ENCODE measurements at regions not wholly inside any gene's neighbourhood (a gene's known extent, or its start where the extent isn't known, plus 50 kb on each side); places are given as distances from the start of the nearest gene placed in this dataset.

DNA sequence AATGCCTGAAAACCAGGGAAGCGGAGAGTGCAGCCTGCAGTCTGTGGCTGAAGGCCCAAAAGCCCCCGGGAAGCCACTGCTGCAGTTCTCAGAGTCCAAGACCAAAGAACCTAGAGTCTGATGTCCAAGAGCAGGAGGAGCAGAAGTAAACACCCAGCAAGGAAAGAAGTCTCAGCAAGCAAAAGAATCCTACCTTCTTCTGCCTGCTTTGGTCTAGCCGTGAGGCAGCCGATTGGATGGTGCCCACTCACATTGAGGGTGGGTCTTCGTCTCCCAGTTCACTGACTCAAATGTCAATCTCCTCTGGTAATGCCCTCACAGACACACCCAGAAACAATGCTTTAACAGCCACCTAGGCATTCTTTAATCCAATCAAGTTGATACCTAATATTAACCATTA is 217.5 kb downstream of the PLA2G4A start (continued):
- TF ChIP-seq TSHZ2 (CRISPR knock-in tag; IDR thresholded peaks at IDR 0.05) (no peak), ZNF8 (CRISPR knock-in tag; IDR thresholded peaks at IDR 0.05) (no peak), BACH2 (CRISPR knock-in tag; IDR thresholded peaks at IDR 0.05; ENCODE audit: borderline replicate concordance) (no peak)

- no peak for TF ChIP-seq ESRRG (CRISPR knock-in tag; IDR thresholded peaks at IDR 0.05)
- TF ChIP-seq ZC3H10 (CRISPR knock-in tag; IDR thresholded peaks at IDR 0.05), result no peak
- TF ChIP-seq BACH2 (CRISPR knock-in tag; IDR thresholded peaks at IDR 0.05; ENCODE audit: borderline replicate concordance), result no peak
- TF ChIP-seq TCF4 (CRISPR knock-in tag; IDR thresholded peaks at IDR 0.05; ENCODE audit: borderline replicate concordance), result no peak
- no peak for TF ChIP-seq PPARA (CRISPR knock-in tag; IDR thresholded peaks at IDR 0.05; ENCODE audit: borderline replicate concordance)
- TF ChIP-seq, protein P1, sequence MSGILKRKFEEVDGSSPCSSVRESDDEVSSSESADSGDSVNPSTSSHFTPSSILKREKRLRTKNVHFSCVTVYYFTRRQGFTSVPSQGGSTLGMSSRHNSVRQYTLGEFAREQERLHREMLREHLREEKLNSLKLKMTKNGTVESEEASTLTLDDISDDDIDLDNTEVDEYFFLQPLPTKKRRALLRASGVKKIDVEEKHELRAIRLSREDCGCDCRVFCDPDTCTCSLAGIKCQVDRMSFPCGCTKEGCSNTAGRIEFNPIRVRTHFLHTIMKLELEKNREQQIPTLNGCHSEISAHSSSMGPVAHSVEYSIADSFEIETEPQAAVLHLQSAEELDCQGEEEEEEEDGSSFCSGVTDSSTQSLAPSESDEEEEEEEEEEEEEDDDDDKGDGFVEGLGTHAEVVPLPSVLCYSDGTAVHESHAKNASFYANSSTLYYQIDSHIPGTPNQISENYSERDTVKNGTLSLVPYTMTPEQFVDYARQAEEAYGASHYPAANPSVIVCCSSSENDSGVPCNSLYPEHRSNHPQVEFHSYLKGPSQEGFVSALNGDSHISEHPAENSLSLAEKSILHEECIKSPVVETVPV (CRISPR knock-in tag; IDR thresholded peaks at IDR 0.05), result no peak
- no peak for TF ChIP-seq CSDC2 (CRISPR knock-in tag; IDR thresholded peaks at IDR 0.05)
- TF ChIP-seq ZNF8 (CRISPR knock-in tag; IDR thresholded peaks at IDR 0.05), result no peak
- TF ChIP-seq ISL1 (CRISPR knock-in tag; IDR thresholded peaks at IDR 0.05), result no peak
- TF ChIP-seq TSHZ2 (CRISPR knock-in tag; IDR thresholded peaks at IDR 0.05), result no peak
- no peak for TF ChIP-seq RARB (CRISPR knock-in tag; IDR thresholded peaks at IDR 0.05)
- TF ChIP-seq ZNF70 (CRISPR knock-in tag; IDR thresholded peaks at IDR 0.05), result no peak
- TF ChIP-seq CREB5 (CRISPR knock-in tag; IDR thresholded peaks at IDR 0.05; ENCODE audit: low read depth), result no peak
- no peak for TF ChIP-seq ZFP30 (CRISPR knock-in tag; IDR thresholded peaks at IDR 0.05)
- TF ChIP-seq ARNTL (CRISPR knock-in tag; IDR thresholded peaks at IDR 0.05; ENCODE audit: borderline replicate concordance, low read depth), result no peak
- TF ChIP-seq, protein P2, sequence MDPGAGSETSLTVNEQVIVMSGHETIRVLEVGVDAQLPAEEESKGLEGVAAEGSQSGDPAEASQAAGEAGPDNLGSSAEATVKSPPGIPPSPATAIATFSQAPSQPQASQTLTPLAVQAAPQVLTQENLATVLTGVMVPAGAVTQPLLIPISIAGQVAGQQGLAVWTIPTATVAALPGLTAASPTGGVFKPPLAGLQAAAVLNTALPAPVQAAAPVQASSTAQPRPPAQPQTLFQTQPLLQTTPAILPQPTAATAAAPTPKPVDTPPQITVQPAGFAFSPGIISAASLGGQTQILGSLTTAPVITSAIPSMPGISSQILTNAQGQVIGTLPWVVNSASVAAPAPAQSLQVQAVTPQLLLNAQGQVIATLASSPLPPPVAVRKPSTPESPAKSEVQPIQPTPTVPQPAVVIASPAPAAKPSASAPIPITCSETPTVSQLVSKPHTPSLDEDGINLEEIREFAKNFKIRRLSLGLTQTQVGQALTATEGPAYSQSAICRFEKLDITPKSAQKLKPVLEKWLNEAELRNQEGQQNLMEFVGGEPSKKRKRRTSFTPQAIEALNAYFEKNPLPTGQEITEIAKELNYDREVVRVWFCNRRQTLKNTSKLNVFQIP (CRISPR knock-in tag; IDR thresholded peaks at IDR 0.05; ENCODE audit: borderline replicate concordance, low read depth), result no peak
- TF ChIP-seq TOX (CRISPR knock-in tag; IDR thresholded peaks at IDR 0.05; ENCODE audit: borderline replicate concordance), result no peak
- TF ChIP-seq OSR1 (CRISPR knock-in tag; IDR thresholded peaks at IDR 0.05), result no peak
- TF ChIP-seq PATZ1 (CRISPR knock-in tag; IDR thresholded peaks at IDR 0.05; ENCODE audit: borderline replicate concordance), result no peak
- no peak for TF ChIP-seq GLIS3 (CRISPR knock-in tag; IDR thresholded peaks at IDR 0.05)
- ATAC-seq, result no peak
Observed at GRCh38 chr1:187047298-187047697, 218.5 kb downstream of the PLA2G4A start.

Measured in SK-N-SH treated with all-trans-retinoic acid at 6 μM for 48 hours (cell line).